Fibroblast of skin of abdomen (primary cell): ENCODE measurements at regions not wholly inside any gene's neighbourhood (a gene's known extent, or its start where the extent isn't known, plus 50 kb on each side); places are given as distances from the start of the nearest gene placed in this dataset.
A peak's percentile ranks its signal among the peaks of the same experiment; 100 is the strongest.
"Not testable (repeated sequence)": the region's sequence is repeated elsewhere in the genome, so short reads cannot be mapped to it uniquely, and the experiment has no call there.

ENCODE experiments used
- DNase-seq: peaks from one replicate; pipeline ENCODE4 v3.0.0-alpha.2; 2013

- not testable (repeated sequence) for DNase-seq
Observed at GRCh38 chr1:228796945-228797344, 61.7 kb downstream of the RHOU start.

- DNase-seq, result no peak
Observed at GRCh38 chr1:228798035-228798434, 62.8 kb downstream of the RHOU start.

GRCh38 chr1:228798548-228798947 lies 63.3 kb downstream of the RHOU start:
- DNase-seq, result peak; percentile 64

GRCh38 chr1:228799924-228800323 lies 64.6 kb downstream of the RHOU start:
- DNase-seq, result no peak

GRCh38 chr1:228801068-228801467 lies 65.8 kb downstream of the RHOU start:
- no peak for DNase-seq

- DNase-seq, result no peak
Observed at GRCh38 chr1:228802386-228803220, 67.3 kb downstream of the RHOU start.

- no peak for DNase-seq
Observed at GRCh38 chr1:228803421-228803820, 68.1 kb downstream of the RHOU start.

GRCh38 chr1:228804173-228804572 lies 68.9 kb downstream of the RHOU start:
- no peak for DNase-seq

- DNase-seq, result no peak
Observed at GRCh38 chr1:228804640-228805413, 69.5 kb downstream of the RHOU start.

GRCh38 chr1:228807904-228808605 lies 72.8 kb downstream of the RHOU start:
- DNase-seq, result no peak

- DNase-seq, result no peak
Observed at GRCh38 chr1:228809621-228810394, 74.5 kb downstream of the RHOU start.

GRCh38 chr1:228810395-228810758 lies 75.1 kb downstream of the RHOU start:
- DNase-seq, result no peak

- DNase-seq, result no peak
Observed at GRCh38 chr1:228810878-228811711, 75.8 kb downstream of the RHOU start.

GRCh38 chr1:228811712-228812305 lies 76.5 kb downstream of the RHOU start:
- no peak for DNase-seq

- no peak for DNase-seq
Observed at GRCh38 chr1:228812961-228813360, 77.7 kb downstream of the RHOU start.

GRCh38 chr1:228814176-228814575 lies 78.9 kb downstream of the RHOU start:
- DNase-seq, result no peak

GRCh38 chr1:228818296-228818695 lies 83.0 kb downstream of the RHOU start:
- no peak for DNase-seq

- no peak for DNase-seq
Observed at GRCh38 chr1:228818928-228819630, 83.8 kb downstream of the RHOU start.

GRCh38 chr1:228821252-228821651 lies 86.0 kb downstream of the RHOU start:
- no peak for DNase-seq

- no peak for DNase-seq
Observed at GRCh38 chr1:228823200-228823599, 87.9 kb downstream of the RHOU start.
